C4-2B (cell line): ENCODE measurements at regions not wholly inside any gene's neighbourhood (a gene's known extent, or its start where the extent isn't known, plus 50 kb on each side); places are given as distances from the start of the nearest gene placed in this dataset.

Experiments used
- H3K27ac ChIP-seq: fragments of 450-650 bp; 2 replicates; pipeline ENCODE4 v1.5.1; 2017
- ZFX ChIP-seq: fragments of 450-650 bp; IDR thresholded peaks from 2 replicates; pipeline ENCODE4 v1.6.1; 2017
- TF ChIP-seq, protein P1 (sequence below): fragments of 450-650 bp; conservative IDR thresholded peaks from 2 replicates; pipeline ENCODE4 v1.5.1; 2017; ENCODE audit warnings: mild to moderate bottlenecking

DNA sequence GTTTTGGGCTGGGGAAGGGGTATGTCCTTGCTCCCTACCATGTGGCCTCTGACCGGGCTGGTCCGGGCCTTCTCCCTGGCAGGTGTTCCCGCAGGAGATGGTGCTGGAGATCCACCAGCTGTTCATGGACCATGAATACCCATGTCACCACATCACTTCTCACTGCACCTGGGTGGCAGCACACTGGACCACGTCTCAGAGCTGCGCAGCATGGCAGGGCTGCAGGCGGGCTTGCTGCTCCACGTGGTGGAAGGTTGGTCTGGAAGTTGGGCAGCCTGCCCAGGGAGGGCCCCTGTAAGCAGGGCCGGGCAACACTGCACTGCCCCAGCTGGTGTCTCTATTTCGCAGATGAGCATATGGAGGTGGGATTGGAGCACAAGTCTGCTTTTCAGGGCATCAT lies 169.5 kb upstream of the ZNF267 start:
- TF ChIP-seq ZFX: no peak
- TF ChIP-seq, protein P1, sequence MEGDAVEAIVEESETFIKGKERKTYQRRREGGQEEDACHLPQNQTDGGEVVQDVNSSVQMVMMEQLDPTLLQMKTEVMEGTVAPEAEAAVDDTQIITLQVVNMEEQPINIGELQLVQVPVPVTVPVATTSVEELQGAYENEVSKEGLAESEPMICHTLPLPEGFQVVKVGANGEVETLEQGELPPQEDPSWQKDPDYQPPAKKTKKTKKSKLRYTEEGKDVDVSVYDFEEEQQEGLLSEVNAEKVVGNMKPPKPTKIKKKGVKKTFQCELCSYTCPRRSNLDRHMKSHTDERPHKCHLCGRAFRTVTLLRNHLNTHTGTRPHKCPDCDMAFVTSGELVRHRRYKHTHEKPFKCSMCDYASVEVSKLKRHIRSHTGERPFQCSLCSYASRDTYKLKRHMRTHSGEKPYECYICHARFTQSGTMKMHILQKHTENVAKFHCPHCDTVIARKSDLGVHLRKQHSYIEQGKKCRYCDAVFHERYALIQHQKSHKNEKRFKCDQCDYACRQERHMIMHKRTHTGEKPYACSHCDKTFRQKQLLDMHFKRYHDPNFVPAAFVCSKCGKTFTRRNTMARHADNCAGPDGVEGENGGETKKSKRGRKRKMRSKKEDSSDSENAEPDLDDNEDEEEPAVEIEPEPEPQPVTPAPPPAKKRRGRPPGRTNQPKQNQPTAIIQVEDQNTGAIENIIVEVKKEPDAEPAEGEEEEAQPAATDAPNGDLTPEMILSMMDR: no peak
- H3K27ac ChIP-seq: no peak overlapping the region

DNA sequence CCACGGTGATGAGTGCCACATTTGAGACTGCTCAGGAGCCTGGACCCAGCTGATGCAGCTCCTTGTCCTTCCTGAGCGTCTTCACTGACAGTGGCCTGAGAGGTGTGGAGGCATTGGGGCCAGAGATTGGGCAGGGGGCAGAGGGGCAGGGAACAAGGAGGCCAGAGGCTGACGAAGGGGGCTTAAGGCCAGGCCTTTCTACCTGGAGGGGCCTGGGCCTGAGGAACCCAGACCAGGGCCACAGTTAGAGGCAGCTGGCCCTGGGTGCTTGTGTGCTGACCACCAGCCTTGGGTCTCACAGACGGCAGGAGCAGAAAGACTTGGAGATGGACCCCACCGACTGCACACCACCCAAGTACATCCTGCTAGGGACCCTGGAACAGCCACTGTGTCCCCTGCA lies 168.2 kb upstream of the ZNF267 start:
- TF ChIP-seq ZFX: no peak
- TF ChIP-seq, protein P1: no peak
- H3K27ac ChIP-seq: no peak overlapping the region

DNA sequence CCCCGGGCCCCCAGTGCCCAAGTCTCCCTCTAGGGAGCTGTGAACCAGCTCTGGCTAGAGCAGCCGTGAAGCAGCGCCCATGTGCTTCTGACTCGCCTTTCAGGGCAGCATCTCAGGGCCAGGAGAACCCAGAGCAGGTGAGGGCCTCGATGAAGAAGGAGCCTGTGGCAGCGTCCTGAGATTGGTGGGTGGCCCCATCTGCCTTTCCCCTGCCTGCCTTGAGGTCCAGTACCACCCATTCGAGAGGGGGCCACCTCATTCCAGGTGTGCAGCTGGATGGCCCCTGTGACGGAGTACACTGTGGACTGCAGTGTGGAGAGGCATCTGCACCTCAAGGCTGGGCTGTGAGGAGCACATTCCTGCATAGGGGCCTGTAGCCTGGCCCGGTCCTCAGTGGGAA lies 167.3 kb upstream of the ZNF267 start:
- TF ChIP-seq, protein P1: no peak
- no peak for TF ChIP-seq ZFX
- H3K27ac ChIP-seq: no peak overlapping the region

DNA sequence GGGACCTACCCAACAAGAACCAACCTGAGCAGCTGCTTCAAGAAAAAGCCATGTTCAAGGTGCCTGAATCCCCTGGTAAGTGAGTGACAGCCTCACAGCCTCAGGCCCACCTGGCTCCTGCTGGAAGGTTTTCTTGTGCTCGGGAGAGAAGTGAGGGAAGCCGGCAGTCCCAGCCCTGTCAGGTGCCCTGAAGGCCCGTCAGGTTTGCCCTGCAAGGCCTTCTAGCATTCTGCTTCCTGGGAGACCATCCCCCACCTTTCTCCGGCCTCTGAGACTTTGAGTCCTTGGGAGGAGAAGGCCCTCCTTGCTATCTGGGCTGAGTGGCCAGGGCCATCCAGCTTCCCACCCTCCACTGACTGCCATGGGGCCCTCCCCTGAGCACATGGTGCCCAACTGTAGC lies 166.7 kb upstream of the ZNF267 start:
- no peak for TF ChIP-seq ZFX
- TF ChIP-seq, protein P1: no peak

DNA sequence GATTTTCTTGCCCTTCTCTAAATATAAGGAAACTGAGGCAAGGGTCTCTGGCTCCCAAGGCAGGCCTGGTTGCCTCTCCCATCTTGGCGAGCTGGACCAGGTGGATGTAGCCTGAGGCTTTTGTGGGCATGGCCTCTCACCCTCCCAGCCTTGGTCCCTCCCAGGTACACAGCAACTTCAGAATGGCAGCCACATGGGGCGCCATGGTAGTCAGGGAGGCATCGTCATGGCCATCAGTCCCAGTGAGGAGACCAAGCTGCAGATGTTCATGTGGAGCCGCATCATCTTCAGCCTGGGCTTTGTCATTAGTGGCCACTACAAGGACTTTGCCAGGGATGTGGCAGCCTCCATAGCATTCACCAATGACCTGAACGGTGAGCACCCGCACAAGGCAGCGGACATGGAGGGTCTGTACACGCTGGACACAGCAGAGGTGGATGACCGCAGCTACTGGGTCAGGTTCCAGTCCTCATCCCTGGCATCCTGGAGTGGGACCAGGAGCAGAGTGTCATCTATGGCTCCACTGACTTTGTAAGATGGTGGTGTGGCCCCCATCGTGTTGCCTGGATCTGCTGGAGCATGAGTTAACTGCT lies 165.8 kb upstream of the ZNF267 start:
- no peak overlapping the region for H3K27ac ChIP-seq
- TF ChIP-seq, protein P1: no peak
- no peak for TF ChIP-seq ZFX

More for the DNA sequence above, 166.7 kb upstream of the ZNF267 start:
- no peak overlapping the region for H3K27ac ChIP-seq

DNA sequence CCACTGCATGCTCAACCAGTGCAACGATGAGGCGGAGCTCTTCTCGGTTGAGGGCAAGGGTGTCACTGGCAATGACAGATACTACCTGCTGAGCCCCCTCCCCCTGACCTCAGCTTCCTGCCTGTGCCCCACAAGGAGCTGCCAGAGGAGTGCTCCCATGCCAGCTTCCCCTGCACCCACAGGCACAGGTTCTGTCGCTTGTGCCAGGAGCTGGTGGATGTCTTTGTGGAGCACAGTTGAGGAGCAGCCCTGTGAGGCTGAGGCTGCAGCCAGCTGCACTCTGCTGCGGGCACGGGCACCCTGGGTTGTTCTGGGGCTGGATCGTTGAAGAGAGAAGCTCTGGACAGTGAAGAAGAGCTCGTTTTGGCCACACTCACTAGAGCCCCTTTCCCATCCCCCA lies 165.3 kb upstream of the ZNF267 start:
- H3K27ac ChIP-seq: no peak overlapping the region
- TF ChIP-seq ZFX: no peak
- TF ChIP-seq, protein P1: no peak

DNA sequence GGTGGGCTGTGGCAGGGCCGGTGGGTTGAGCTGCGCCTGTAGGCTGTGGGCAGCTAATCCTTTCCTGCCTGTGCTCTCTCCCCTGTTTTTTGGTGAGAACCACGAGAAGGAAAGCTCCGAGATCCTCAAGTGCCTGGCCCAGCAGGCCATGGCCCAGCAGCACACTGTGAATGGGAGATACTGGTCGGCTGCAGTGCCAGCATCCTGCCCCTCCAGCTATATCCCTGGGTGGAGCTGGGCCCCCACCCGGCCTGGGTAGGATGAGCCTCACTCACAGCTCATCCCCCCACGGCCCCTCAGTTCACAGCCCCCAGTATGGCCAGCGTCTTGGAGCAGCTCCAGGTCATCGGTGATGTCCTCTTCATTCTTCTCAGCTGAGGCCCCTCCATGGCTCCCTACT lies 164.4 kb upstream of the ZNF267 start:
- no peak overlapping the region for H3K27ac ChIP-seq
- TF ChIP-seq, protein P1: no peak
- no peak for TF ChIP-seq ZFX
